Stimulated activated CD4-positive, alpha-beta T cell treated with anti-CD3 and anti-CD28 coated beads, Interleukin-2, amount 100 ng/mL, for 4 hours (primary cell): ENCODE measurements at regions not wholly inside any gene's neighbourhood (a gene's known extent, or its start where the extent isn't known, plus 50 kb on each side); places are given as distances from the start of the nearest gene placed in this dataset.

Experiments
- DNase-seq: peaks from one replicate; pipeline ENCODE4 v3.0.0-alpha.2; 2020; ENCODE audit warnings: low read depth

GRCh38 chr3:178152988-178153387, 383.2 kb upstream of the KCNMB2 start:
- no peak for DNase-seq

GRCh38 chr3:178155521-178155920, 380.7 kb upstream of the KCNMB2 start:
- DNase-seq: no peak

GRCh38 chr3:178156301-178156700, 379.9 kb upstream of the KCNMB2 start:
- no peak for DNase-seq

- DNase-seq: no peak
Observed at GRCh38 chr3:178159691-178160220, 376.5 kb upstream of the KCNMB2 start.

- no peak for DNase-seq
Observed at GRCh38 chr3:178169421-178169820, 366.8 kb upstream of the KCNMB2 start.

- no peak for DNase-seq
Observed at GRCh38 chr3:178170698-178171535, 365.3 kb upstream of the KCNMB2 start.

- no peak for DNase-seq
Observed at GRCh38 chr3:178172121-178172520, 364.1 kb upstream of the KCNMB2 start.

- no peak for DNase-seq
Observed at GRCh38 chr3:178174201-178174915, 361.9 kb upstream of the KCNMB2 start.

- no peak for DNase-seq
Observed at GRCh38 chr3:178181088-178181487, 355.1 kb upstream of the KCNMB2 start.

- no peak for DNase-seq
Observed at GRCh38 chr3:178181784-178182183, 354.5 kb upstream of the KCNMB2 start.

GRCh38 chr3:178182337-178182779, 353.9 kb upstream of the KCNMB2 start:
- no peak for DNase-seq

- no peak for DNase-seq
Observed at GRCh38 chr3:178184833-178185232, 351.4 kb upstream of the KCNMB2 start.

GRCh38 chr3:178186666-178187065, 349.6 kb upstream of the KCNMB2 start:
- DNase-seq: no peak

GRCh38 chr3:178189854-178190253, 346.4 kb upstream of the KCNMB2 start:
- DNase-seq: no peak

- DNase-seq: no peak
Observed at GRCh38 chr3:178193846-178194245, 342.4 kb upstream of the KCNMB2 start.

GRCh38 chr3:178194539-178194938, 341.7 kb upstream of the KCNMB2 start:
- no peak for DNase-seq

- DNase-seq: no peak
Observed at GRCh38 chr3:178195824-178196223, 340.4 kb upstream of the KCNMB2 start.

GRCh38 chr3:178198329-178198728, 337.9 kb upstream of the KCNMB2 start:
- no peak for DNase-seq

GRCh38 chr3:178200316-178200715, 335.9 kb upstream of the KCNMB2 start:
- DNase-seq: no peak

- no peak for DNase-seq
Observed at GRCh38 chr3:178201714-178202113, 334.5 kb upstream of the KCNMB2 start.

GRCh38 chr3:178202194-178202593, 334.0 kb upstream of the KCNMB2 start:
- no peak for DNase-seq

- no peak for DNase-seq
Observed at GRCh38 chr3:178203165-178203564, 333.1 kb upstream of the KCNMB2 start.

GRCh38 chr3:178203650-178204049, 332.6 kb upstream of the KCNMB2 start:
- DNase-seq: no peak
